ENCODE measurements at regions not wholly inside any gene's neighbourhood (a gene's known extent, or its start where the extent isn't known, plus 50 kb on each side); places are given as distances from the start of the nearest gene placed in this dataset.
"Not testable (repeated sequence)": the region's sequence is repeated elsewhere in the genome, so short reads cannot be mapped to it uniquely, and the experiment has no call there.

DNA sequence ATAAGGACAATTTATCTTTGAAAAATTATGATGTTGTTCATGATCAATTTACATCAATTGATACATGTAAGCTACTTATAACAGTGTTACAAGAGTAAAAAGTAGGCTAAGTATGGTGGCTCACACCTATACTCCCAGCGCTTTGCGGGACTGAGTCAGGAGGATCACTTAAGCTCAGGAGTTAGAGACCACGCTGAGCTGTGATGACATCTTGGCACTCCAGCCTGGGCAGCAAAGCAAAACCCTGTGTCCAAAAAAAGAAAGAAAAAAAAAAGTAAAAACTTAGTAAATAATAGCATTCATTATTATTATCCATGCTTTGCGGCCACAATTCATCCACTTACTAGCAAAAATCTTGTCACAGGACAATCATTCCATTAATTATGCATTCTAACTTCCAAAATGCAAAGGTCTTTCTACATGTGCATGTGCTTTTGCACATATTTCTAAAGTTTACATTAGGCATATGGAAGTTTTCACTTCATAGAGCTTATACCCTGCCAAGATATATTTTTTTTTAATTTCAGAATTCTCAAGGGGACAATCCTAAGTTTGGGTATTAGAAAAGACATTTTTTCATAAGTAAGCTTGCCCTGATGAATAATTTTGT lies 243.3 kb upstream of the RARB start:
- POLR2A ChIA-PET, result no interaction called here
- Histone ChIP-seq H3K4me2 (no peak overlapping the region), H3K4me1 (no peaks in the 10 kb centered on the region), H3K27ac (no peak overlapping the region), H3K9me3 (no peaks in the 10 kb centered on the region), H3K4me3 (no peak overlapping the region)
- CTCF ChIA-PET, result no interaction called here
- ATAC-seq (no peak), DNase-seq (ENCODE audit: low read depth in 1 of 2, low spot score in 1 of 2) (no peak), FAIRE-seq (no peak)
- 76% methylated on average over 4 of the region's 4 CpGs for WGBS (ENCODE audit: missing lambda C conversion rate)
- TF ChIP-seq FOSB (CRISPR knock-in tag; IDR thresholded peaks at IDR 0.05), result no peak
- no peak for TF ChIP-seq ZSCAN20 (CRISPR knock-in tag; IDR thresholded peaks at IDR 0.05)
- TF ChIP-seq EHF (CRISPR knock-in tag; IDR thresholded peaks at IDR 0.05), result no peak
- no peak for TF ChIP-seq JUNB (IDR thresholded peaks at IDR 0.05)
- TF ChIP-seq HEYL (CRISPR knock-in tag; IDR thresholded peaks at IDR 0.05), result no peak
- no peak for TF ChIP-seq BHLHE40 (IDR thresholded peaks at IDR 0.05; ENCODE audit: low read depth, low read length)
- TF ChIP-seq JUN (IDR thresholded peaks at IDR 0.05), result no peak
- TF ChIP-seq POLR2A (IDR thresholded peaks at IDR 0.05; ENCODE audit: low read length), result no peak
- no peak for TF ChIP-seq MAZ (IDR thresholded peaks at IDR 0.05; ENCODE audit: borderline replicate concordance, low read depth, low read length)
- no peak for TF ChIP-seq KDM5A (IDR thresholded peaks at IDR 0.05)
- TF ChIP-seq, protein P1, sequence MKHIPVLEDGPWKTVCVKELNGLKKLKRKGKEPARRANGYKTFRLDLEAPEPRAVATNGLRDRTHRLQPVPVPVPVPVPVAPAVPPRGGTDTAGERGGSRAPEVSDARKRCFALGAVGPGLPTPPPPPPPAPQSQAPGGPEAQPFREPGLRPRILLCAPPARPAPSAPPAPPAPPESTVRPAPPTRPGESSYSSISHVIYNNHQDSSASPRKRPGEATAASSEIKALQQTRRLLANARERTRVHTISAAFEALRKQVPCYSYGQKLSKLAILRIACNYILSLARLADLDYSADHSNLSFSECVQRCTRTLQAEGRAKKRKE (CRISPR knock-in tag; IDR thresholded peaks at IDR 0.05; ENCODE audit: low read depth), result no peak
- TF ChIP-seq, protein P2, sequence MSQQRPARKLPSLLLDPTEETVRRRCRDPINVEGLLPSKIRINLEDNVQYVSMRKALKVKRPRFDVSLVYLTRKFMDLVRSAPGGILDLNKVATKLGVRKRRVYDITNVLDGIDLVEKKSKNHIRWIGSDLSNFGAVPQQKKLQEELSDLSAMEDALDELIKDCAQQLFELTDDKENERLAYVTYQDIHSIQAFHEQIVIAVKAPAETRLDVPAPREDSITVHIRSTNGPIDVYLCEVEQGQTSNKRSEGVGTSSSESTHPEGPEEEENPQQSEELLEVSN (IDR thresholded peaks at IDR 0.05; ENCODE audit: borderline replicate concordance, low read depth), result no peak
- no peak for TF ChIP-seq ESRRA (IDR thresholded peaks at IDR 0.05; ENCODE audit: borderline replicate concordance, low read length)

DNA sequence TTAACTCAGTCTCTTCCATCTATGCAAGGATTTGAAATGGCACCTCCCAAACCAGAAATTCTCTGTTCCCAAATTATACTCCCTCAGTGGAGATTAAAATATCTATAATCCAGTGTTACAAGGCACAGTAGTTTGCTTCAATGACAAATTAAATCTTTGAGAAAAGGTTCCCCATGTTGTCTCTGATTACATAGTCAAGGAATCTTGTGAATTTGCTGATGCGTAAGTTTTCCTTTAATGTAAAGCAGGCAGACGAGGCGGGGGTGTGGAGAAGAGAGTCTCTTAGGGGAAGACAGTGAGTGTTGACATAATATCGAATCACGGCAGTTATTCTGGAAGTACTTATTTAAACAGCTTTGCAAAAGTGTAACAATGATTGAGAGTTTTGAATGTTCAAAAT lies 236.4 kb upstream of the RARB start:
- TF ChIP-seq MAFK (IDR thresholded peaks at IDR 0.05; ENCODE audit: partially characterized antibody) (peak; percentile 78), CHD4 (IDR thresholded peaks at IDR 0.05; ENCODE audit: borderline replicate concordance) (no peak)
- POLR2A ChIA-PET, result no interaction called here
- ATAC-seq (no peak), DNase-seq (ENCODE audit: low read depth in 1 of 2, low spot score in 1 of 2) (no peak), FAIRE-seq (no peak)
- Histone ChIP-seq H3K4me2 (no peak overlapping the region), H3K9me3 (no peaks in the 10 kb centered on the region), H3K27ac (no peak overlapping the region), H3K4me1 (no peaks in the 10 kb centered on the region), H3K4me3 (no peak overlapping the region)
- 68% methylated on average over 5 of the region's 5 CpGs for WGBS (ENCODE audit: missing lambda C conversion rate)
- CTCF ChIA-PET, result no interaction called here

DNA sequence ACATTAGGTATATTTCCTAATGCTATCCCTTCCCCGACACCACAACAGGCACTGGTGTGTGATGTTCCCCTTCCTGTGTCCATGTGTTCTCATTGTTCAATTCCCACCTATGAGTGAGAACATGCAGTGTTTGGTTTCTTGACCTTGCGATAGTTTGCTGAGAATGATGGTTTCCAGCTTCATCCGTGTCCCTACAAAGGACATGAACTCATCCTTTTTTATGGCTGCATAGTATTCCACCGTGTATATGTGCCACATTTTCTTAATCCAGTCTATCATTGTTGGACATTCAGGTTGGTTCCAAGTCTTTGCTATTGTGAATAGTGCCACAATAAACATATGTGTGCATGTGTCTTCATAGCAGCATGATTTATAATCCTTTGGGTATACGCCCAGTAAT lies 228.5 kb upstream of the RARB start:
- ATAC-seq; DNase-seq (ENCODE audit: low read depth in 1 of 2, low spot score in 1 of 2); H3K4me2 ChIP-seq; H3K27ac ChIP-seq; CTCF ChIA-PET; H3K9me3 ChIP-seq; FAIRE-seq; POLR2A ChIA-PET; H3K4me3 ChIP-seq; H3K4me1 ChIP-seq: not testable (repeated sequence)
- 25% methylated on average over 5 of the region's 5 CpGs for WGBS (ENCODE audit: missing lambda C conversion rate)

DNA sequence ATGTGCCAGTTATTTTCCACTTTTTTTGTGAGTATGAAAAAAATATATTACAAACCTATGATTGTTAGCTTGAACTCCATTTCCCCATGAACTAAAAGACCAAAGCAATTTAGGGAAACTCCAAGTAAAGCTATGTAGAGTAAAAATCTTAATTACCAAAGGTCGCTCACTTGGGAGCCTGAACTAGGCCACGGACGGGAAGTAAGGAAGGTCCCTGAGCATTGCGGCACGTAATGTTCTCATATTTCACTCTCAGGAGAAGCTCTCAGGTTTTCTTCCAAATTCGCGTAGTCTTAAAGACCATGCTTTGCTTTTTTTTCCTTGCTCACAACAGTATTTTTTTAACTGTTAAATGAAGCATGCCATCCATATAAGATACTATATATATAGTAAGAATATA lies 215.3 kb upstream of the RARB start:
- 85% methylated on average over 7 of the region's 7 CpGs for WGBS (ENCODE audit: missing lambda C conversion rate)
- ATAC-seq (no peak), FAIRE-seq (no peak), DNase-seq (ENCODE audit: low read depth in 1 of 2, low spot score in 1 of 2) (no peak)
- TF ChIP-seq RARB (CRISPR knock-in tag; IDR thresholded peaks at IDR 0.05), result no peak
- TF ChIP-seq ZSCAN20 (CRISPR knock-in tag; IDR thresholded peaks at IDR 0.05), result no peak
- no peak overlapping the region for H3K4me3 ChIP-seq
- H3K4me2 ChIP-seq, result no peak overlapping the region
- no peaks in the 10 kb centered on the region for H3K4me1 ChIP-seq
- H3K9me3 ChIP-seq, result no peaks in the 10 kb centered on the region
- no peak overlapping the region for H3K27ac ChIP-seq
- ChIA-PET CTCF (no interaction called here), POLR2A (no interaction called here)

DNA sequence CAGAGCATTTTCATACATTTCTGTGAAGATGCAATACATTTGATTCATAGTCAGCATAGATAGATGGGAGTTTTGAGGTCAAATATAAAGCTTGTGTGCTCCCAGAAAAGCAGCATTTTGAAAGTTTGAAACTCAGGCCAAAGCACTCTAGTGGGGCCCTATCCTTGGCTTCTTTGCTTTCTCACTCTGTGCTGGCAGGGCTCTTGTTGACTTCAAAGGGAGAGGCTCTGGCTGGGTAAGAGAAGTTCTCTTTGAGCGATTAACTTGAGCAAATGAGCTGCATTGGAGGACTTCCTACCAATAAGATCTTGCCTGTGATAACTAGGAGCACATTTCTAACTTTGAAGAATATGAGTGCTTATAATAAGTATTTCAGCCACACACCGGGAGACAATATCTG lies 214.0 kb upstream of the RARB start:
- DNase-seq (ENCODE audit: low read depth in 1 of 2, low spot score in 1 of 2), result no peak
- no peak for TF ChIP-seq CBX2 (IDR thresholded peaks at IDR 0.05; ENCODE audit: borderline replicate concordance, low read depth)
- TF ChIP-seq POLR2A (IDR thresholded peaks at IDR 0.05; ENCODE audit: low read length), result no peak
- TF ChIP-seq, protein P2 (IDR thresholded peaks at IDR 0.05; ENCODE audit: borderline replicate concordance, low read depth), result no peak
- TF ChIP-seq USF2 (IDR thresholded peaks at IDR 0.05), result no peak
- TF ChIP-seq ZFP36 (IDR thresholded peaks at IDR 0.05; ENCODE audit: borderline replicate concordance, partially characterized antibody), result no peak
- TF ChIP-seq KDM1A (IDR thresholded peaks at IDR 0.05; ENCODE audit: low read depth), result no peak
- no peaks in the 10 kb centered on the region for H3K4me1 ChIP-seq
- no peak for ATAC-seq
- H3K4me3 ChIP-seq, result no peak overlapping the region
- CTCF ChIA-PET, result no interaction called here
- POLR2A ChIA-PET, result no interaction called here
- 82% methylated on average over 2 of the region's 2 CpGs for WGBS (ENCODE audit: missing lambda C conversion rate)
- FAIRE-seq, result no peak
- H3K9me3 ChIP-seq, result no peaks in the 10 kb centered on the region
- no peak overlapping the region for H3K4me2 ChIP-seq
- no peak overlapping the region for H3K27ac ChIP-seq
